Neuron (in vitro differentiated cells): ENCODE measurements at regions not wholly inside any gene's neighbourhood (a gene's known extent, or its start where the extent isn't known, plus 50 kb on each side); places are given as distances from the start of the nearest gene placed in this dataset.

Experiments used
- H2AFZ ChIP-seq: one replicate; pipeline ENCODE4 v1.6.1; 2013; ENCODE audit warnings: low read depth, mild to moderate bottlenecking, inconsistent platforms, low read length, moderate library complexity
- H3K27me3 ChIP-seq: one replicate; pipeline ENCODE4 v1.6.1; 2013; ENCODE audit warnings: low read length; ENCODE audit not compliant: insufficient read depth
- H3K36me3 ChIP-seq: one replicate; pipeline ENCODE4 v1.6.1; 2013; ENCODE audit warnings: low read length; ENCODE audit not compliant: insufficient read depth
- H3K4me1 ChIP-seq: one replicate; pipeline ENCODE4 v1.6.1; 2013; ENCODE audit warnings: low read length; ENCODE audit not compliant: insufficient read depth
- H3K4me3 ChIP-seq: 2 replicates; pipeline ENCODE4 v1.5.1; 2013; ENCODE audit warnings: mild to moderate bottlenecking, low read length, moderate library complexity
- H3K9me3 ChIP-seq: one replicate; pipeline ENCODE4 v1.6.1; 2013; ENCODE audit warnings: low read length

- peaks cover 10% of the 10 kb centered on the region for H3K27me3 ChIP-seq
- no peaks in the 10 kb centered on the region for H3K36me3 ChIP-seq
- no peaks in the 10 kb centered on the region for H3K9me3 ChIP-seq
- H3K4me1 ChIP-seq: no peaks in the 10 kb centered on the region
- H3K4me3 ChIP-seq: no peak overlapping the region
- H2AFZ ChIP-seq: no peak overlapping the region
Measured at GRCh38 chr1:212495766-212496494, 63.2 kb downstream of the NENF start.

DNA sequence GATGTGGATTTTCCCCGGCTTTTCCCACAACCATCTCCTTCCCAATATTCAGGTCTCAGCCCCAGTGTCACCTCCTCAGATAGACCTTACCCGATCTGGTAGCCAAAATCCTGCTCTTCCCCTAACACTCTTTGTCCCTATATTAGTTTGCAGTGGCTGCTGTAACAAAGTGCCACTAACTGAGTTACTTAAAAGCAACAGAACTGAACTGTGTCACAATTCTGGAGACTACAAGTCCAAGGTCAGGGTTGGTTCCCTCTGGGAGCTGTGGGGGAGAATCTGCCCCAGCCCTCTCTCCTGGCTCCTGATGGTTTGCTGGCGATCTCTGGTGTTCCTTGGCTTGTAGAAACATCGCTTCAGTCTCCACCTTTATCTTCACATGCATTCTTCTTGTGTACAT, 64.0 kb downstream of the NENF start:
- Histone ChIP-seq H3K4me3 (no peak overlapping the region), H3K9me3 (no peaks in the 10 kb centered on the region), H3K36me3 (no peaks in the 10 kb centered on the region), H2AFZ (no peak overlapping the region), H3K4me1 (no peaks in the 10 kb centered on the region), H3K27me3 (peaks cover 10% of the 10 kb centered on the region)

- H3K27me3 ChIP-seq: peaks cover 5% of the 10 kb centered on the region
- no peak overlapping the region for H2AFZ ChIP-seq
- no peak overlapping the region for H3K4me3 ChIP-seq
- H3K36me3 ChIP-seq: no peaks in the 10 kb centered on the region
- no peaks in the 10 kb centered on the region for H3K9me3 ChIP-seq
- no peaks in the 10 kb centered on the region for H3K4me1 ChIP-seq
Measured at GRCh38 chr1:212497553-212497952, 64.8 kb downstream of the NENF start.

DNA sequence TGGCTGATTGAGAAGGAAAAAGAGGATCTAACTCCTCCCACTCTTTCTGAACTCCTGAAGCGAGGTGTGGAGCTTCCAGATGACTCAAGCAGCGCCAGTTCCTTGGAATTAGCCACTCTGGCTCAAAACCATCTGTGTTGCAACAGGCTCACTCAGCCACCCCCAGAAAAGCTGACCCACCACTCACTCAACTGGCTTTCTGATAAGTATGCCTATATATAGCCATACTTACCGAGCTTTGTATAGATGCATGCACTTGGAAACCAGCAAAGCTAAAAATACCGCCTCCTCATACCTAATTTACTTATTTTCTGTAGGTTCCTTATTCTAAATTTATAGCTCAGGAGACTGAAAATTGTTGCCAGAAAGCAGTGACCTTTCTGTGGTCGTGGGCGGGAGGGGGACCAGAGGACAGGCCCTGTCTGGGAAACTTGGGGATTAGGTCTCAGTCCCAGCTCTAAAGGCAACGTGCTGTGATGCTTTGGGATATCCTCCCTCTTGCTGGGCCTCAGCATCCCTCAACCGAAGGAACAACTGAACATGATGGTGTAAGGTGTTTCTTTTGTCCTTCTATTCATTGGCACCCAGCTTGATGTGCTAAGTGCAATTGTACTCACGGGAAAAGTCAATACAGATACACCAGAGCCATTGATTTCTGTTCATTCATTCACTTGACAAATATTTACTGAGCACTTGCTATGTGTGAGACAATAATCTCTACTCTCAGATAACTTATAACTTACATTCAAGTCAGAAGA, 65.7 kb downstream of the NENF start:
- no peak overlapping the region for H2AFZ ChIP-seq
- no peaks in the 10 kb centered on the region for H3K9me3 ChIP-seq
- H3K4me1 ChIP-seq: no peaks in the 10 kb centered on the region
- no peaks in the 10 kb centered on the region for H3K36me3 ChIP-seq
- H3K27me3 ChIP-seq: peaks cover 5% of the 10 kb centered on the region
- no peak overlapping the region for H3K4me3 ChIP-seq

DNA sequence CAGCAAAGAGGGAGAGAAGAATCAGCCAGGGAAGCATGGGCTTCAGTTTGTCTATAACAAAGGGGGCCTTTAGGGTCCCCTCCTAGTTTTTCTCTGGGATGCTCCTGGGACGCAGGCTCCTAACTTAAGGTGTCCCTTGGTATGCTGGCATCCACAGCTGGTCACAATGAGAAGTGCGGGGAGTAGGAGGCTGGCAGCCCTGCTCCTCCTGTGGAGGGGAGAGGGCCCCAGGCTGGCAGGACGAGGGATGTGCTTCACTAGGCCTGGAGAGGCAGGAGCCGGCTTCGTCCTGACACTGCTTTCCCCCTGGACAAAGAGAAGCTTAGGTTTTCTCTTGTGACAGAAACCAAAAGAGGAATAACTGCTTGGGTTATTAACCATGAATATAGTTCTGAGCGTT, 67.6 kb downstream of the NENF start:
- H3K27me3 ChIP-seq: no peaks in the 10 kb centered on the region
- no peaks in the 10 kb centered on the region for H3K36me3 ChIP-seq
- no peaks in the 10 kb centered on the region for H3K9me3 ChIP-seq
- H3K4me3 ChIP-seq: no peak overlapping the region
- no peaks in the 10 kb centered on the region for H3K4me1 ChIP-seq
- H2AFZ ChIP-seq: no peak overlapping the region

- H3K36me3 ChIP-seq: no peaks in the 10 kb centered on the region
- no peak overlapping the region for H2AFZ ChIP-seq
- no peaks in the 10 kb centered on the region for H3K27me3 ChIP-seq
Measured at GRCh38 chr1:212500983-212501382, 68.3 kb downstream of the NENF start.

GRCh38 chr1:212503714-212504113, 71.0 kb downstream of the NENF start:
- Histone ChIP-seq H3K27me3 (no peaks in the 10 kb centered on the region), H3K36me3 (no peaks in the 10 kb centered on the region), H3K4me1 (peaks cover 19% of the 10 kb centered on the region), H2AFZ (no peak overlapping the region), H3K4me3 (no peak overlapping the region), H3K9me3 (no peaks in the 10 kb centered on the region)

More at GRCh38 chr1:212500983-212501382, 68.3 kb downstream of the NENF start:
- Histone ChIP-seq H3K4me1 (no peaks in the 10 kb centered on the region), H3K4me3 (no peak overlapping the region), H3K9me3 (no peaks in the 10 kb centered on the region)

GRCh38 chr1:212504171-212504803, 71.6 kb downstream of the NENF start:
- Histone ChIP-seq H3K9me3 (no peaks in the 10 kb centered on the region), H2AFZ (no peak overlapping the region), H3K36me3 (no peaks in the 10 kb centered on the region), H3K27me3 (no peaks in the 10 kb centered on the region), H3K4me3 (no peak overlapping the region), H3K4me1 (peaks cover 19% of the 10 kb centered on the region)

DNA sequence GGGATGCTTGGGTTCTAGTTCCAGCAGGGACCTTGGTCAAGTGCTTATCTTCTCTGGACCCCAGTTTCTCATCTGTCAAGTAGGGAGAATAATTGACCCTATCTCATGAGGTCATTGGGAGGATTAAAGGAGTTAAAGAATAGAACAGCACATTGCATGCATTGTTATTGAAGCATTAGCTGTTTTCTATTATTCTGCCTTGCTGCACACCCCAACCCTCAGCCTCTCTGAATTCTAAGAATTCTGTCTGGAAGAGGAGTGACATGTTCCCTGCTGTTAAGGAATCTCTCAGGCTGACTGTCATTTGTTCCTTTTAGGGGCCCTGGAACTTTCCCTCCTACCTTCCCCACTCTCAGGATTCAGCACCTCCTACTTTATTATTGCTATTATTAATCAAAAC, 73.9 kb downstream of the NENF start:
- no peak overlapping the region for H3K4me3 ChIP-seq
- peaks cover 19% of the 10 kb centered on the region for H3K4me1 ChIP-seq
- no peaks in the 10 kb centered on the region for H3K9me3 ChIP-seq
- no peak overlapping the region for H2AFZ ChIP-seq
- H3K36me3 ChIP-seq: no peaks in the 10 kb centered on the region
- H3K27me3 ChIP-seq: no peaks in the 10 kb centered on the region

GRCh38 chr1:212507369-212507768, 74.6 kb downstream of the NENF start:
- Histone ChIP-seq H3K9me3 (no peaks in the 10 kb centered on the region), H3K4me3 (no peak overlapping the region), H3K36me3 (no peaks in the 10 kb centered on the region), H3K27me3 (no peaks in the 10 kb centered on the region), H2AFZ (no peak overlapping the region), H3K4me1 (peaks cover 19% of the 10 kb centered on the region)

- no peaks in the 10 kb centered on the region for H3K9me3 ChIP-seq
- no peaks in the 10 kb centered on the region for H3K36me3 ChIP-seq
- peaks cover 5% of the 10 kb centered on the region for H3K4me1 ChIP-seq
- H2AFZ ChIP-seq: no peak overlapping the region
- no peaks in the 10 kb centered on the region for H3K27me3 ChIP-seq
- H3K4me3 ChIP-seq: no peak overlapping the region
Measured at GRCh38 chr1:212512816-212513559, 80.3 kb downstream of the NENF start.

DNA sequence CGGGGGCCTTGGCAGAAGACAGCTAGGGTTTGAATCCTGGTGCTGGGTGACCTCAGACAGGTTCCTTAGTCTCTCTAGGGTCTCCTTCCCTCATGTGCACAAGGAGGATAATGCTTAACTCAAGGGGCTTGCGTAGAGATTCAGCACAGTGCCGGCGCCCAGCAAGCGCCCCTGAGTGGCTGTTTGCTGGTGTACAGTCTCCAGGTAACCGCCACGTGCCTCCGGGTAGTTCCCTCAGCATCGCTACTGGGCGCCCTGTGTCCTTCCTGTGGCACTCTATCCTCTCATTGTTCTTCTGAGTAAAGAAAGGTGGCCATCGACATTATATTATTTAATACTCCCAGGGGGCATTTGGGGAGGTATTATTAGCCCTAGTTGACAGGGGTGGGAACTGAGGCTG, 80.9 kb downstream of the NENF start:
- no peak overlapping the region for H2AFZ ChIP-seq
- no peaks in the 10 kb centered on the region for H3K9me3 ChIP-seq
- no peak overlapping the region for H3K4me3 ChIP-seq
- no peaks in the 10 kb centered on the region for H3K27me3 ChIP-seq
- H3K36me3 ChIP-seq: no peaks in the 10 kb centered on the region
- peaks cover 8% of the 10 kb centered on the region for H3K4me1 ChIP-seq
